SK-N-SH treated with all-trans-retinoic acid at 6 μM for 48 hours (cell line): ENCODE measurements at regions not wholly inside any gene's neighbourhood (a gene's known extent, or its start where the extent isn't known, plus 50 kb on each side); places are given as distances from the start of the nearest gene placed in this dataset.

Source experiments
- ATAC-seq: fragments of 200-7000 bp; cut with Tn5 transposase; 3 replicates; pipeline ENCODE4 v1.9.1; 2020; ENCODE audit warnings: mild to moderate bottlenecking, moderate library complexity
- ARNTL ChIP-seq: fragments of 450-650 bp; formaldehyde crosslinking; IDR thresholded peaks from 2 replicates; pipeline ENCODE4 v1.5.0; 2020; ENCODE audit warnings: low read depth, mild to moderate bottlenecking, moderate library complexity, borderline replicate concordance
- BACH2 ChIP-seq: fragments of 250-450 bp; sonication (Bioruptor Pico); IDR thresholded peaks from 2 replicates; pipeline ENCODE4 v1.9.0; 2021; ENCODE audit warnings: mild to moderate bottlenecking, borderline replicate concordance
- CSDC2 ChIP-seq: fragments of 250-450 bp; sonication (Bioruptor Pico); IDR thresholded peaks from 2 replicates; pipeline ENCODE4 v1.5.0; 2020; ENCODE audit warnings: mild to moderate bottlenecking, moderate library complexity
- CSRNP3 ChIP-seq: fragments of 250-450 bp; sonication (Bioruptor Pico); IDR thresholded peaks from 2 replicates; pipeline ENCODE4 v1.5.1; 2021; ENCODE audit warnings: mild to moderate bottlenecking, moderate library complexity
- ESRRG ChIP-seq: fragments of 250-450 bp; sonication (Bioruptor Pico); IDR thresholded peaks from 2 replicates; pipeline ENCODE4 v1.6.1; 2021; ENCODE audit warnings: mild to moderate bottlenecking
- GLIS3 ChIP-seq: fragments of 250-450 bp; sonication (Bioruptor Pico); IDR thresholded peaks from 2 replicates; pipeline ENCODE4 v1.5.0; 2020; ENCODE audit warnings: mild to moderate bottlenecking, moderate library complexity
- ISL1 ChIP-seq: fragments of 250-450 bp; sonication (Bioruptor Pico); IDR thresholded peaks from 2 replicates; pipeline ENCODE4 v2.1.2; 2022; ENCODE audit warnings: mild to moderate bottlenecking, moderate library complexity
- OSR1 ChIP-seq: fragments of 250-450 bp; sonication (Bioruptor Pico); IDR thresholded peaks from 2 replicates; pipeline ENCODE4 v1.8.0; 2022; ENCODE audit warnings: moderate library complexity, mild to moderate bottlenecking, inconsistent platforms
- PPARA ChIP-seq: fragments of 250-450 bp; sonication (Bioruptor Pico); IDR thresholded peaks from 2 replicates; pipeline ENCODE4 v1.5.0; 2020; ENCODE audit warnings: mild to moderate bottlenecking, borderline replicate concordance
- SNAI2 ChIP-seq: fragments of 250-450 bp; sonication (Bioruptor Pico); IDR thresholded peaks from 2 replicates; pipeline ENCODE4 v1.5.0; 2020; ENCODE audit warnings: mild to moderate bottlenecking, moderate library complexity
- TCF4 ChIP-seq: fragments of 250-450 bp; sonication (Bioruptor Pico); IDR thresholded peaks from 2 replicates; pipeline ENCODE4 v1.8.0; 2021; ENCODE audit warnings: mild to moderate bottlenecking, moderate library complexity, borderline replicate concordance
- TSHZ2 ChIP-seq: fragments of 250-450 bp; sonication (Bioruptor Pico); IDR thresholded peaks from 2 replicates; pipeline ENCODE4 v1.5.0; 2020; ENCODE audit warnings: mild to moderate bottlenecking, moderate library complexity
- ZC3H10 ChIP-seq: fragments of 250-450 bp; sonication (Bioruptor Pico); IDR thresholded peaks from 2 replicates; pipeline ENCODE4 v1.5.1; 2021; ENCODE audit warnings: mild to moderate bottlenecking, moderate library complexity
- ZFP3 ChIP-seq: fragments of 250-450 bp; sonication (Bioruptor Pico); IDR thresholded peaks from 2 replicates; pipeline ENCODE4 v1.5.0; 2020; ENCODE audit warnings: mild to moderate bottlenecking, moderate library complexity
- ZNF565 ChIP-seq: fragments of 450-650 bp; formaldehyde crosslinking; conservative IDR thresholded peaks from 2 replicates; pipeline ENCODE4 v1.5.0; 2020; ENCODE audit warnings: low read depth, mild to moderate bottlenecking, moderate library complexity
- ZNF8 ChIP-seq: fragments of 450-650 bp; formaldehyde crosslinking; IDR thresholded peaks from 2 replicates; pipeline ENCODE4 v1.5.0; 2020; ENCODE audit warnings: mild to moderate bottlenecking, moderate library complexity
- TF ChIP-seq, protein P1 (sequence below): fragments of 250-450 bp; sonication (Bioruptor Pico); IDR thresholded peaks from 2 replicates; pipeline ENCODE4 v1.8.0; 2020; ENCODE audit warnings: mild to moderate bottlenecking, moderate library complexity, borderline replicate concordance
- TF ChIP-seq, protein P2 (sequence below): fragments of 250-450 bp; sonication (Bioruptor Pico); IDR thresholded peaks from 2 replicates; pipeline ENCODE4 v1.8.0; 2021; ENCODE audit warnings: low read depth, mild to moderate bottlenecking, moderate library complexity, borderline replicate concordance
- TF ChIP-seq, protein P3 (sequence below): fragments of 250-450 bp; sonication (Bioruptor Pico); IDR thresholded peaks from 2 replicates; pipeline ENCODE4 v1.5.1; 2020; ENCODE audit warnings: low read depth, mild to moderate bottlenecking, moderate library complexity

DNA sequence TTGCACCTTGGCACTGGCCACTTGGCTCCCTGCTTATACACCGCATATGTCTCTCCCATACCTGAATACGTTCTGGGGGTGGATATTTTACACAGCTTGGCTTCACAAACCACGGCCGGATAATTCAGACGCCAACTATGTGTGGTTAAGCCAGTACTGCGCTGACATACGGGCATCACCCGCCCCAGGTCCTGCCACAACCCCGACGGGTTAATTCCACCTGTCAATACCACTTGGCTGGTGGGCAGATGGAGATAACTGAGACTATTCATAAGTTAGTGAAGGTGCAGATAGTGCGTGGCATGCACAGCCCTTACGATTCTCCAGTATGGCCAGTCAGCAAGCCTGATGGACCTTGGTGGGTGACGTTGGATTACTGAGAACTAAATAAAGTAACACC, 696.3 kb upstream of the AGA start:
- TF ChIP-seq, protein P1, sequence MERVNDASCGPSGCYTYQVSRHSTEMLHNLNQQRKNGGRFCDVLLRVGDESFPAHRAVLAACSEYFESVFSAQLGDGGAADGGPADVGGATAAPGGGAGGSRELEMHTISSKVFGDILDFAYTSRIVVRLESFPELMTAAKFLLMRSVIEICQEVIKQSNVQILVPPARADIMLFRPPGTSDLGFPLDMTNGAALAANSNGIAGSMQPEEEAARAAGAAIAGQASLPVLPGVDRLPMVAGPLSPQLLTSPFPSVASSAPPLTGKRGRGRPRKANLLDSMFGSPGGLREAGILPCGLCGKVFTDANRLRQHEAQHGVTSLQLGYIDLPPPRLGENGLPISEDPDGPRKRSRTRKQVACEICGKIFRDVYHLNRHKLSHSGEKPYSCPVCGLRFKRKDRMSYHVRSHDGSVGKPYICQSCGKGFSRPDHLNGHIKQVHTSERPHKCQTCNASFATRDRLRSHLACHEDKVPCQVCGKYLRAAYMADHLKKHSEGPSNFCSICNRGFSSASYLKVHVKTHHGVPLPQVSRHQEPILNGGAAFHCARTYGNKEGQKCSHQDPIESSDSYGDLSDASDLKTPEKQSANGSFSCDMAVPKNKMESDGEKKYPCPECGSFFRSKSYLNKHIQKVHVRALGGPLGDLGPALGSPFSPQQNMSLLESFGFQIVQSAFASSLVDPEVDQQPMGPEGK: no peak
- TF ChIP-seq TSHZ2 (CRISPR knock-in tag): no peak
- no peak for TF ChIP-seq BACH2
- TF ChIP-seq ISL1 (CRISPR knock-in tag): no peak
- TF ChIP-seq ARNTL (CRISPR knock-in tag): no peak
- no peak for TF ChIP-seq CSDC2 (CRISPR knock-in tag)
- no peak for TF ChIP-seq TCF4
- no peak for TF ChIP-seq CSRNP3 (CRISPR knock-in tag)
- no peak for ATAC-seq

GRCh38 chr4:178140326-178140915, 698.2 kb upstream of the AGA start:
- ATAC-seq: no peak
- TF ChIP-seq TSHZ2 (CRISPR knock-in tag) (no peak), CSDC2 (CRISPR knock-in tag) (no peak), TCF4 (no peak)
- TF ChIP-seq, protein P1: no peak

DNA sequence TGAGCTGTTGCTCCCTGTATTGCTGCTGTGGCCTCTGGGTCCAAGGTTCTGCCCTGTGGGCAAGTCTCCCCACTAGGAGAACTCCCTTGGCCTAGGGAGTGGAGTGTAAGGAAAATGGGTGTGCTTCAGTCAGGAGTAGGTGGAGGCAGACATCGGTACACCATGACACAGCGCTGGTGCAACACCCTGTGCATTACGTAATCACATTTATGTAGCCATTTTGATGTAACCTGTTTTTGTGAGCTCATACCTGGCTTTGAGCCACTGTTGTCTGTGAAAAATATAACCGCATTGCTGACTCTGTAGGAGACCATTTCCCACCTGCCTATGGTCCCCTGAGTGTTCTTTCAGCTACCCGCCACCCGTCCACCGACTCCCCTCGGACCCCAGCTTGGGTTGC, 700.5 kb upstream of the AGA start:
- TF ChIP-seq ZC3H10 (CRISPR knock-in tag) (no peak), GLIS3 (CRISPR knock-in tag) (no peak), SNAI2 (no peak), PPARA (CRISPR knock-in tag) (no peak), ISL1 (CRISPR knock-in tag) (no peak), BACH2 (no peak)
- TF ChIP-seq, protein P2, sequence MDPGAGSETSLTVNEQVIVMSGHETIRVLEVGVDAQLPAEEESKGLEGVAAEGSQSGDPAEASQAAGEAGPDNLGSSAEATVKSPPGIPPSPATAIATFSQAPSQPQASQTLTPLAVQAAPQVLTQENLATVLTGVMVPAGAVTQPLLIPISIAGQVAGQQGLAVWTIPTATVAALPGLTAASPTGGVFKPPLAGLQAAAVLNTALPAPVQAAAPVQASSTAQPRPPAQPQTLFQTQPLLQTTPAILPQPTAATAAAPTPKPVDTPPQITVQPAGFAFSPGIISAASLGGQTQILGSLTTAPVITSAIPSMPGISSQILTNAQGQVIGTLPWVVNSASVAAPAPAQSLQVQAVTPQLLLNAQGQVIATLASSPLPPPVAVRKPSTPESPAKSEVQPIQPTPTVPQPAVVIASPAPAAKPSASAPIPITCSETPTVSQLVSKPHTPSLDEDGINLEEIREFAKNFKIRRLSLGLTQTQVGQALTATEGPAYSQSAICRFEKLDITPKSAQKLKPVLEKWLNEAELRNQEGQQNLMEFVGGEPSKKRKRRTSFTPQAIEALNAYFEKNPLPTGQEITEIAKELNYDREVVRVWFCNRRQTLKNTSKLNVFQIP (CRISPR knock-in tag): no peak
- no peak for ATAC-seq

- no peak for ATAC-seq
- TF ChIP-seq OSR1 (CRISPR knock-in tag): no peak
- no peak for TF ChIP-seq BACH2
- TF ChIP-seq, protein P3, sequence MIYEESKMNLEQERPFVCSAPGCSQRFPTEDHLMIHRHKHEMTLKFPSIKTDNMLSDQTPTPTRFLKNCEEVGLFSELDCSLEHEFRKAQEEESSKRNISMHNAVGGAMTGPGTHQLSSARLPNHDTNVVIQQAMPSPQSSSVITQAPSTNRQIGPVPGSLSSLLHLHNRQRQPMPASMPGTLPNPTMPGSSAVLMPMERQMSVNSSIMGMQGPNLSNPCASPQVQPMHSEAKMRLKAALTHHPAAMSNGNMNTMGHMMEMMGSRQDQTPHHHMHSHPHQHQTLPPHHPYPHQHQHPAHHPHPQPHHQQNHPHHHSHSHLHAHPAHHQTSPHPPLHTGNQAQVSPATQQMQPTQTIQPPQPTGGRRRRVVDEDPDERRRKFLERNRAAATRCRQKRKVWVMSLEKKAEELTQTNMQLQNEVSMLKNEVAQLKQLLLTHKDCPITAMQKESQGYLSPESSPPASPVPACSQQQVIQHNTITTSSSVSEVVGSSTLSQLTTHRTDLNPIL (CRISPR knock-in tag): no peak
- no peak for TF ChIP-seq ZNF565 (CRISPR knock-in tag)
- TF ChIP-seq ESRRG (CRISPR knock-in tag): no peak
- TF ChIP-seq ZC3H10 (CRISPR knock-in tag): no peak
- no peak for TF ChIP-seq ZFP3
- TF ChIP-seq CSDC2 (CRISPR knock-in tag): no peak
- TF ChIP-seq PPARA (CRISPR knock-in tag): no peak
- no peak for TF ChIP-seq ZNF8 (CRISPR knock-in tag)
- TF ChIP-seq GLIS3 (CRISPR knock-in tag): no peak
These were observed 705.9 kb upstream of the AGA start for GRCh38 chr4:178148106-178148505.
